Stimulated activated naive B cell treated with anti-CD40 and anti-IgM and Interleukin-4, amounts not matched to agents 10 μg/mL and 1 μg/mL and 100 μg/mL, for 72 hours (primary cell): ENCODE measurements at regions not wholly inside any gene's neighbourhood (a gene's known extent, or its start where the extent isn't known, plus 50 kb on each side); places are given as distances from the start of the nearest gene placed in this dataset.

ENCODE experiments used
- ATAC-seq, 2 donors: fragments of 150-1000 bp; cut with Tn5 transposase; replicated peaks; 2 replicates each; pipeline ENCODE4 v1.10.0; 2021; ENCODE audit warnings: moderate library complexity in 1 of 2
- DNase-seq: peaks from one replicate; pipeline ENCODE4 v3.0.0; 2021
- H3K27ac Mint-ChIP-seq: one replicate; pipeline ENCODE4 v1.8.0; 2022; ENCODE audit warnings: mild to moderate bottlenecking, mixed read lengths
- H3K27me3 Mint-ChIP-seq, 2 donors: one replicate each; pipeline ENCODE4 v1.8.0; 2022; ENCODE audit warnings: mixed read lengths in 2 of 2
- H3K36me3 Mint-ChIP-seq, 2 donors: one replicate each; pipeline ENCODE4 v1.8.0; 2022; ENCODE audit warnings: mixed read lengths in 2 of 2, mild to moderate bottlenecking in 1 of 2
- H3K4me1 Mint-ChIP-seq, 2 donors: one replicate each; pipeline ENCODE4 v1.8.0; 2022; ENCODE audit warnings: mixed read lengths in 2 of 2, mild to moderate bottlenecking in 1 of 2
- H3K4me3 Mint-ChIP-seq, 2 donors: one replicate each; pipeline ENCODE4 v1.8.0; 2022; ENCODE audit warnings: mild to moderate bottlenecking in 2 of 2, mixed read lengths in 2 of 2, moderate library complexity in 1 of 2
- H3K9me3 Mint-ChIP-seq, 2 donors: one replicate each; pipeline ENCODE4 v1.8.0; 2022; ENCODE audit warnings: mixed read lengths in 2 of 2, mild to moderate bottlenecking in 1 of 2

DNA sequence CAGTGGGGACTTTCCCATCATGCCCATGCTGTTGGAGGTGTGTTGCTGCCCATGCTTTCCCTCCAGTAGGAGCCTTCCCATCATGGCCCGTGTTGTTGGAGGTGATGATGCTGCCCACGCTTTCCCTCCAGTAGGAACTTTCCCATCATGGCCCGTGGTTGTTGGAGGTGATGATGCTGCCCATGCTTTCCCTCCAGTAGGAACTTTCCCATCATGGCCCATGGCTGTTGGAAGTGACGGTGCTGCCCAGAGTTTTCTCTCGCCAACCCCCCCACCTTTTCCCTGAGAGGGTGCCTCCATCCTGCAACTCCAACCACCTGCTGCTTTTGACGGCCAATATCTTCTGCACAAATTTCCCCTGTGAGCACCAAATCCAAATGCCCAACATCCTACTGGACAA is 205.7 kb downstream of the TOMM20 start:
- Mint-ChIP-seq H3K36me3 (peaks cover 2 to 3% of the 10 kb centered on the region in 2 donors), H3K9me3 (peaks cover 3 to 4% of the 10 kb centered on the region in 2 donors), H3K27me3 (peaks cover 0 to 6% of the 10 kb centered on the region in 2 donors), H3K4me1 (peaks cover 30 to 38% of the 10 kb centered on the region in 2 donors), H3K27ac (no peak overlapping the region), H3K4me3 (no peak overlapping the region)
- no peak for DNase-seq
- ATAC-seq: no peak

DNA sequence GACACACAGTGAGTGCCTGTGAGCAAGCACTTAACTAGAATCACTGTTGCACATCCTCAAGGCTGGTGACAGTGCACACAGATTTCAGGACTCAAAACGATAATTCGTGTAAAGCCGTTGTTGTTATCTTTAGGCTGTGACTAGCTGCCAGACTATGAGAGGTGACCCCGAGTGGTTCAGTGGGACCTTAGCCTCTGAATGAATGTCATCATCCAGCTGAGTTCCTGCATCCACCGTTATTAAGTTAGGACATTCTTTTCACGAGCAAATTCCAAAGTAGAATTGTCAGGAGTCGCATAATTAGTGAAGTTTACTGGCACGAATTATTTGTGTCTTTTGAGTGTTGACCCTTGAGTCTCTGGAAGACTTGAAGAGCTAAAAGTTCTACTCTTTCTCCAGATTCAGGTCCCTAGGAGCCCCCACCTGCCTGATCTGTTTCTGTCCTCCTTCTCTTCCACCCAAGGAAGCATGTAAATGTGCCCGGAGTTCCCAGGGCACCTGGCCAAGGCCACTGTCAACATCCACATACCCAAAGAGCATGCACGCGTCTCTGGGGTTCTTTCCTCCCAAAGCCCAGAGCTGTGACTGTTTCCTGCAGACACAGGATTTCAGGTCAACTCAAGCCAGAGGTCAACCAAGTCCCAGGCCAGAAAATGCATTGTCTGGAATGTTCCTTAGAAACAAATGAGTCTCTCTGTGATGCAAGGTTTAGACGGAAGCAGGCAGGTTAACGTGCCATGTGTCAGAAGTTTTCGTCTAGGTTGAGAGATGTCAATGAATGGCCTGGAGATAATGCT is 207.2 kb downstream of the TOMM20 start:
- DNase-seq: no peak
- no peak overlapping the region for H3K27ac Mint-ChIP-seq
- peaks cover 3 to 7% of the 10 kb centered on the region in 2 donors for H3K9me3 Mint-ChIP-seq
- H3K4me3 Mint-ChIP-seq: no peak overlapping the region
- H3K4me1 Mint-ChIP-seq: peaks cover 20 to 34% of the 10 kb centered on the region in 2 donors
- no peak for ATAC-seq
- peaks cover 2 to 7% of the 10 kb centered on the region in 2 donors for H3K36me3 Mint-ChIP-seq
- H3K27me3 Mint-ChIP-seq: peaks cover 4 to 6% of the 10 kb centered on the region in 2 donors

DNA sequence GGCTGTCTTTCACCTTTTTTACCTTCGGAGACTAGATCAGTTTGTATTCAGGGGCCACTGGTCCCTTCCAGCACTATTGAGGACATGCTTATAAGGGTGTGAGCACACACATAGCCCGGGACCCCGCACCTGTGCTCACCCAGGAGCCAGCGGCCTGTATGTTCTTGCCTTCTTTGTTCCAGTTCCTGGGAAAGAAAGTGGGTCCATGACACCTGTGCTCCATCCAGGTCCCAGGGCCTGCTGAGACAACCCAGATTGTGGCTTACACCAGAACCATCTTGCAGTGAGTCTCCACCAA is 207.8 kb downstream of the TOMM20 start:
- Mint-ChIP-seq H3K9me3 (peaks cover 3 to 7% of the 10 kb centered on the region in 2 donors), H3K27ac (no peak overlapping the region), H3K36me3 (peaks cover 2 to 7% of the 10 kb centered on the region in 2 donors), H3K4me3 (no peak overlapping the region), H3K4me1 (peaks cover 19 to 34% of the 10 kb centered on the region in 2 donors), H3K27me3 (peaks cover 4 to 6% of the 10 kb centered on the region in 2 donors)
- DNase-seq: no peak
- ATAC-seq: no peak

DNA sequence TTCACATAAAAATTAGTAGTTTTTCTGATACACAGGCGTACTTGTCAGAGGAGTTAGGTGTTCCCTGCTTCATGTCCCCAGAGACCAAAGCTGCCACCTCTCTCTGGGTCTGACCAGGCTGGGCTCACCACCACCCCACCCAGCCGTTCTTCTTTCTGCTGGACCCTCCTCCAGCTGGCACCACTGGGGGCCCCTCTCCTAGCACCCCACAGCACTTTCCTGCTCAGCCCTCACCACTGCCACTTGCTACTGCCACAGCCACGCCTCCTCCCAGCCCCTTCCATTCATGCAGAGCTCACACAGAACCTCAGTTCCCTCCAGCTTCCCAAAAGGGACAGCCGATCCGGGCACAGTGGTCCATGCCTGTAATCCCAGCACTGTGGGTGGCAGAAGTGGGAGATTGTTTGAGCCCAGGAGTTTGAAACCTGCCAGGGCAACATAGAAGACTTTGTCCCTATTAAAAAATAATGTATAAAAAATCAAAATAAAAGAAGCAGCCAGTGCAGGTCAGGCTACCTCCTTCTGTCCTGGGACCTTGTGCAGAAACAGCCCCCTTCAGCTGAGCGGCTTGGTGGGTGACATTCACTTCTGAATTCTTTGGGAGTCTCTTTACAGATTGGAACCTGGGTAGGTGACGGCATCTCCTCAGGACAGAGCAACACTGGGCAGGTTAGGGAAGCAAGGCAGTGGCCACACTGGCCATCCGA is 208.3 kb downstream of the TOMM20 start:
- Mint-ChIP-seq H3K27ac (no peak overlapping the region), H3K9me3 (peaks cover 3 to 7% of the 10 kb centered on the region in 2 donors), H3K27me3 (peaks cover 4 to 6% of the 10 kb centered on the region in 2 donors), H3K36me3 (peaks cover 2 to 7% of the 10 kb centered on the region in 2 donors), H3K4me1 (peaks cover 23 to 35% of the 10 kb centered on the region in 2 donors), H3K4me3 (no peak overlapping the region)
- ATAC-seq (no peak), DNase-seq (no peak)

DNA sequence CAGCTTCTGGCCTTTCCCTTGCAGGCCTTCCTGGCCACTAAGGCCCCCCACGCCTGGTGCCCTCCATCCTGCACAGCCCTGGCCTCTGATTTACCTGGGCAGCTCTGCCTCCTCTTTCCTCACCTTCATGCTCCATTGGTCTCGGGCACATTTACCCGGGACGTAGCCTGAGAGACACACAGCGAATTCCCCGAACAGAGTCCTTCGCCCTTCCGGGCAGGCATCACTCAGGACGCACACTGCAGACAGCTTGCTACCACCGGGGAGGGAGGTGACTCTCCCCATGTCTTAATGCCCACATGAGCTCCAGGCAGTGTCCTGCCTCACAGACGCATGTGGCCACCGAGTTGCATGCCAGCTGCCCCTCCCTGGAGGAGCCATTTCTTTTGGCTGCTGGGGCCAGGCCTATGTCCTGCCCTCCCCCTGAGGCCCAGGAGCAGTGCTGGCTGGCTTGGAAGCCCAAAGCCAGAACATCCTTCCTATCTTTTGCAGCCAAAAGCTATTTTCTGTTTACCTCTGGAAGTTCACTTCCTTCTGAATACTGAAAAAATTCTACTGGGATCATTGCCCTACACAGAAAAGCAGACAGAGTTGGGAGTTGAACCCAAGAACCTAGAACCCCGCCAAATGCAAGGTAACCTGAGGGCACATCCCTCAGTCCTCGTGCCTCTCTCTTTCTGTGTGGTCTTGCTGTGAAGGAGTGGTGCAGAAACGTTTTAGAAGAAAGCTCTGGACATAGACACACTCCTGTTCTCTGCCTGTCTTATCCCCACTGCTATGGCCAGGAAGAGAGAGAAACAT is 209.5 kb downstream of the TOMM20 start:
- DNase-seq (no peak), ATAC-seq (no peak)
- H3K9me3 Mint-ChIP-seq: peaks cover 3 to 7% of the 10 kb centered on the region in 2 donors
- peaks cover 2 to 7% of the 10 kb centered on the region in 2 donors for H3K36me3 Mint-ChIP-seq
- no peak overlapping the region for H3K4me3 Mint-ChIP-seq
- H3K27me3 Mint-ChIP-seq: peaks cover 4 to 6% of the 10 kb centered on the region in 2 donors
- peaks cover 23 to 28% of the 10 kb centered on the region in 2 donors for H3K4me1 Mint-ChIP-seq
- peak overlapping the region; percentile 40 for H3K27ac Mint-ChIP-seq

DNA sequence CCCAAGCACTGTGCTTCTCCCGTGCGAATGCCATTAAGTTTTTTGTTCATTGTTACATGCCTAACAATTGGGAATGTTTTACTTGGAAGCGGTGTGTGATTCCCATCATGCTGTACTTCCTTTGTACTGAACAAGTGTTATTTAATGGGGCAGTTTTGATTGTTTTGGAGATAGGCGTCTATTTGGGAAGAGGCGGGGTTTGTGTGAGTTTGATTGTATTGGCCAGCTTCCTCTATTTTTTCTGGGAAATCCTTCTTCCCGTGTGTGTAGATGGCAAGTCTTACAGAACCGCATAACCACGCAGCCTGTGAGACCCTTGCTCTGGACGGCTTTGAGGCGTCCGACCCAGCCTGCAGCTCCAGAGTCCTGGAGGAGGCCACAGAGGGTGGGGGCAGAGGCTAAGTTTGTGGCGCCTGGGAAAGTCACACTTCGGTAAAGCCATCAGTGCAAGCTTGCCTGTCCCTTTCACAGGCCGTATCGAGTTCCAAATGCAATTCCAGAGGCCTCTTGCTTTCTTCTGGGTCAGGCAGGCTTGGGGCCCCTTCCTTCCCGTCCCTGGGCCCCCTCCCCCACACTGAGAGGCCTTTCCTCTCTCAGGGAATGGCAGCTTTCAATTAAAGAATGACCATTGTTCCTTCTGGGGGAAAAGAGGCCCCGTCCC is 210.3 kb downstream of the TOMM20 start:
- peaks cover 2 to 7% of the 10 kb centered on the region in 2 donors for H3K9me3 Mint-ChIP-seq
- peaks cover 23 to 28% of the 10 kb centered on the region in 2 donors for H3K4me1 Mint-ChIP-seq
- DNase-seq (no peak), ATAC-seq (no peak)
- no peak overlapping the region for H3K4me3 Mint-ChIP-seq
- peak overlapping the region; percentile 40 for H3K27ac Mint-ChIP-seq
- H3K27me3 Mint-ChIP-seq: peaks cover 4 to 6% of the 10 kb centered on the region in 2 donors
- peaks cover 2 to 7% of the 10 kb centered on the region in 2 donors for H3K36me3 Mint-ChIP-seq

DNA sequence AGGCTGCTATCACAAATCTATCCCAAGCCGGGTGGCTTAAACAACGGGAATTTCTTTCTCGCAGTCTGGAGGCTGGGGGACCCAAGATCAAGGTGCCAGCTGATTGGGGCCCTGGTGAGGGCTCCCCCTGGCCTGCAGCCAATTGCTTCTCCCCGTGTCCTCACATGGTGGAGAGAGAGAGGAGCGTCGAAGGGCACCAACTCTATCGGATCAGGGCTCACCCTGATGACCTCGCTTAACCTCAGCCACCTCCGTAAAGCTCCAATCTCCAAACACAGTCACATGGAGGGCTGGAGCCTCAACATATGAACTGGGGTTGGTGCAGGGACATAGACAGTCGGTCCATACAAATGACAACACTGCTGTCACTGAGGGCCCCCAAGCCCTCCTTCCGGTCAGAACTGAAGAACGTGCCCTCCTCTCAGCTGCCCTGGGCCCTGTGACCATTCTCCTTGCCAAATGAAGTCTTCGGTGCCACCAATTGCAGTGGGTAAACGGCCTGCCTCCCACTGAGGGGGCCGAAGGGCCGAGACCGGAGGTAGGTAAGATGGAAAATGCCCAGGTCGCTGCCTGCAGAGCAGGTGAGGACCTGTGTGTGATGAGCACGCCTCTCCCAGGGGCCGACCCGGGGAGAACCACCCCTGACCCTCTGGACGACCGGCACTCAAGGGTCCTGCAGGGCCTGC is 211.0 kb downstream of the TOMM20 start:
- Mint-ChIP-seq H3K36me3 (peaks cover 2 to 7% of the 10 kb centered on the region in 2 donors), H3K4me3 (no peak overlapping the region), H3K9me3 (peaks cover 2 to 7% of the 10 kb centered on the region in 2 donors), H3K4me1 (peaks cover 25 to 28% of the 10 kb centered on the region in 2 donors), H3K27me3 (peaks cover 4 to 6% of the 10 kb centered on the region in 2 donors), H3K27ac (peak overlapping the region; percentile 85)
- ATAC-seq (no peak), DNase-seq (no peak)

DNA sequence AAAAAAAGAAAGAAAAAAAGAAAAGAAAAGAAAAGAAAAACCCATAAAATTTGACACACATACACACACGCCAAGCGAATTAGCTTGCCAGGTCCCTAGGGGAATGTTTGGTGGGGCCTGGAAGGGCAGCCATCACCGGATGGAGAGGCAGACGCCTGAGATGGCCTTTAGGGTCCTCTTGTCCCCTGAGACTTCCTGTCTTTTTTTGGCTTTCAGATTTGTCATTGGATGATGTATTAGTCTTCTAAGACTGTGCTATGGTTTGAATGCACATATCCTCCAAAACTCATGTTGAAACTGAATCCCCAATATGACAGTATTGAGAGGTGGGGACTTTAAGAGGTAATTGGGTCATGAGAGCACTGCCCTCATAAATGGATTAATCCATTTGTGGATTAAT is 211.8 kb downstream of the TOMM20 start:
- H3K9me3 Mint-ChIP-seq: peaks cover 2 to 7% of the 10 kb centered on the region in 2 donors
- peaks cover 4 to 6% of the 10 kb centered on the region in 2 donors for H3K27me3 Mint-ChIP-seq
- DNase-seq (peak; percentile 24), ATAC-seq (peak; percentile 80 to 90)
- H3K4me1 Mint-ChIP-seq: peaks cover 28 to 29% of the 10 kb centered on the region in 2 donors
- peak overlapping the region; percentile 85 for H3K27ac Mint-ChIP-seq
- peaks cover 2 to 7% of the 10 kb centered on the region in 2 donors for H3K36me3 Mint-ChIP-seq
- H3K4me3 Mint-ChIP-seq: peak overlapping the region in 1 of 2 donors; percentile 45

DNA sequence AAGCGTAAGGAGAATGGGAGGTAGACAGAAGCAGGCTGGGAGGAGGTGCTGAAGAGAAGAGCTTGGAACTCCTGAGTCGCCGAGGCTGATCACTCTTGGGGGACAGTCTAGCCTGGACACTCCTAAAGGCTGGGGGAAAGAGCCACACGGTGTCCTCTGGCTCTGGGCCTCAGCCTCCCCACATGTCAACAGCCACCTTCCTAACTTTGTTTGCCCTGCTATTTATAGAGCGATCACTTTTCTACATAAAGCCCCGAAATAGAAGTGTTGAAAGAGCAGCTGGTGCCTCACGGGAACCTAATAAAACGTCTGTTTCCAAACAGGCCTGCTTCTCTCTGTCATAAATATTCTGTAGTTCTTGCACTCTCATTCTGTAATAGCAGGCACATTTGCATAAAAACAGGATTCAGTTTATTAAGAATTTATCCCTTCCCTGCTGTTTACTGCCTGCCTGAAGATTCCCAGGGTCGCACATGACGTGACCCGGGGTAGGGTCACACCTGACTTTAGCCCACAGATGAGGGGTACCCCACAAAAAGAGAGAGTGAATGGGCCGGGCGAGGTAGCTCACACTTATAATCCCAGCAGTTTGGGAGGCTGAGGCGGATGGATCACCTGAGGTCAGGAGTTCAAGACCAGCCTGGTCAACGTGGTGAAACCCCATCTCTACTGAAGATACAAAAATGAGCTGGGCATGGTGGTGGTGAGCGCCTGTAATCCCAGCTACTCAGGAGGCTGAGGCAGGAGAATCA is 212.5 kb downstream of the TOMM20 start:
- peaks cover 30 to 34% of the 10 kb centered on the region in 2 donors for H3K4me1 Mint-ChIP-seq
- no peak overlapping the region for H3K4me3 Mint-ChIP-seq
- peak overlapping the region; percentile 69 for H3K27ac Mint-ChIP-seq
- ATAC-seq (no peak), DNase-seq (no peak)
- H3K36me3 Mint-ChIP-seq: peaks cover 2 to 7% of the 10 kb centered on the region in 2 donors
- H3K9me3 Mint-ChIP-seq: peaks cover 2 to 7% of the 10 kb centered on the region in 2 donors
- H3K27me3 Mint-ChIP-seq: peaks cover 4 to 6% of the 10 kb centered on the region in 2 donors

DNA sequence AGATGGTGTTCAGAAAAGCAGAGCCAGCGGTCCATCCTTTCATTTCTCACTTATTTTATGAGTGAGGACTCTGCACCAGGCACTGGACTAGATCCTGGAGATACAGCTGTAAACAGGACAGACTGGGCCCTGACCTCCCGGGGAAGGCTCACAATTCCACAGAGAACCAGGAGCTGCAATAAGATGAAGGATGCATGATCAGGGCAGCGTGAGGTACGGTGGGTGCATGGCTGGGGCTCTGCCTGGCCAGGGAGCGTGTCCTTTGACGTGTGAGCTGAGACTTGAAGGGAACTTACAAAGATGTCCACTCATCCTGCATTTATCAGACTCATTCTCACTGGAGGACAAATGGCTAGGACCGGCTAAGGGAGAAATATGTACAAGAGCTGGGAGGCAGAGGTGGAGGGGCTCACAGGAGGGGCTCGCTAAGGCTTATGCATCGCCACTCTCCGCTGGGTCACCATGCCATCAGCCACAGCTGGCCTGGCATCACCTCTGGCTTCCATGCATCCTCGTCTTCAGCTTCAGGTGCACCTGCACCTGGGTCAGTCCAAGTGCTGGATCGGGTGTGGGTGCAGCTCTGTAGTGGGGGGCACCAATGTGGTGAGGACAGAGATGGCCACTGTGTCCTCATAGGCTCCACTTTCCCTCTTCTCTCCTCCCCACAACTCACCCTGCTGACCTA is 213.9 kb downstream of the TOMM20 start:
- Mint-ChIP-seq H3K4me1 (peaks cover 30 to 34% of the 10 kb centered on the region in 2 donors), H3K9me3 (peaks cover 0 to 4% of the 10 kb centered on the region in 2 donors), H3K27me3 (peaks cover 4 to 6% of the 10 kb centered on the region in 2 donors), H3K27ac (no peak overlapping the region), H3K36me3 (peaks cover 0 to 4% of the 10 kb centered on the region in 2 donors), H3K4me3 (no peak overlapping the region)
- DNase-seq: no peak
- ATAC-seq: no peak

DNA sequence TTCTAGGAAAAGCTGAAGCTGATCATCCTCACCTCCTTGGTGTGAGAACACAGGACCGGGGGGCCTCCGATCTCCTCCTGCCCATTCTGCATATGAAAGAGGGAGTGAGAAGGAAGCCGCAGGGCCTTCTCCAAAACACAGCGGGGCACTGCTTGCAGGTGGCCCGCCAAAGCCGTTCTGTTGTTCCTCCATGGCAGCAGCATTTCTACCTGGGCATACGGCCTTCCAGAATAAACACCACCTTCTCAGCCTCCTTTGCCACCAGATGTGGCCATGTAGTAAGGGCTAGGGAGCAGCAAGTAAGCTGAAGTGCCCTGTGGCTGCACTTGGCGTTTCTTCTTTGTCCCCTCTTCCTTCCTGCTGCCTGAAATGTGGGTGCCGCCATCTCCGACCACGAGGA is 214.9 kb downstream of the TOMM20 start:
- H3K27me3 Mint-ChIP-seq: peaks cover 2 to 4% of the 10 kb centered on the region in 2 donors
- no peak overlapping the region for H3K4me3 Mint-ChIP-seq
- DNase-seq: no peak
- H3K27ac Mint-ChIP-seq: no peak overlapping the region
- no peak for ATAC-seq
- peaks cover 0 to 4% of the 10 kb centered on the region in 2 donors for H3K36me3 Mint-ChIP-seq
- H3K4me1 Mint-ChIP-seq: peaks cover 26 to 31% of the 10 kb centered on the region in 2 donors
- peaks cover 0 to 4% of the 10 kb centered on the region in 2 donors for H3K9me3 Mint-ChIP-seq

DNA sequence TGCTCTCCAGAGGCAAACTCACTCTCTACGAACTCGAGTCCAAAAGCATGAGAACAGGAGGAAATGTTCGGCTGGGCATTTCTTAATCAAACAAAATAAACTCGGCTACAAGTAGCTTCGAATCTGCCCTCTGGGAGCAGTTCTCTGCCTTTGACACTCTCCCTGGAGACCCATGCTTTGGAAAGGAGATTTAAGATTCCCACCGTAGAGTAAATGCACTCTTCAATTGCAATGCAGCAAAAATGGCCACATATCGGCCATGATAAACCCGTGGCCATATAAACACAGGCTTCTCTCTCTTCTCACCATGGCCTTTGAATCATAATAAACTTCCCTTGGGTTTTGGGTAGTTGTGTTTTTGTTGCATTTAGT is 215.4 kb downstream of the TOMM20 start:
- Mint-ChIP-seq H3K27me3 (peaks cover 0 to 4% of the 10 kb centered on the region in 2 donors), H3K4me1 (peaks cover 24 to 28% of the 10 kb centered on the region in 2 donors), H3K27ac (no peak overlapping the region), H3K9me3 (peaks cover 0 to 4% of the 10 kb centered on the region in 2 donors), H3K4me3 (no peak overlapping the region), H3K36me3 (peaks cover 0 to 4% of the 10 kb centered on the region in 2 donors)
- ATAC-seq: no peak
- no peak for DNase-seq
